ENCODE measurements at regions not wholly inside any gene's neighbourhood (a gene's known extent, or its start where the extent isn't known, plus 50 kb on each side); places are given as distances from the start of the nearest gene placed in this dataset.

DNA sequence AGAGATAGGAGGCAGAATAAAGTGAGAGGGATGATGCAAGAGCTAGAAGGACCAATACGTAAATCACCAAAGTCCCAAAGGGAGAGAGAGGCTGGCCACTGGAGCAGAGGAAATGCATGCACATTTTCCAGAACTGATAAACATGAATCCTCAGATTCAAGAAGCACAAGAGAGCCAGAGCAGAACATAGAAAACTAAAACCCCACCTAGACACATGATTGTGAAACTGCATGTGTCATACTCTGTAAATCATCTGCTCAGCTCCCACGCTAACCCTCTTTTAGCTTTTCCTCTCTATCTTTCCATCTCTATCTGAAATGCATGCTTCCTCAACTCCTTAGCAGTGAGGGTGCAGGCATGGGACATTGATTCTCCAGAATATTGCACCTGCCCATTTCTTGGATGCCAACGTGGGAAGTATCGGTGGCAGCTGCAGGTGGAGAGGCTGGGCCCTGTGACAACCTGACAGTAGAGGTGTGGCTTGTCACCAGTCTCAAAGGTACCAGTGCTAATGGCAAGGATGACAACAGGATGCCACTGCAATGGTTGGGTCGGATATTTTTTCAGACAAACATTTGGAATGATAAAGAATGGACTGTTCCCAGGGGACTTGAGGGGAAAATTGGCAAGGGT, 89.3 kb upstream of the OTOS start:
- TF ChIP-seq, protein P1, sequence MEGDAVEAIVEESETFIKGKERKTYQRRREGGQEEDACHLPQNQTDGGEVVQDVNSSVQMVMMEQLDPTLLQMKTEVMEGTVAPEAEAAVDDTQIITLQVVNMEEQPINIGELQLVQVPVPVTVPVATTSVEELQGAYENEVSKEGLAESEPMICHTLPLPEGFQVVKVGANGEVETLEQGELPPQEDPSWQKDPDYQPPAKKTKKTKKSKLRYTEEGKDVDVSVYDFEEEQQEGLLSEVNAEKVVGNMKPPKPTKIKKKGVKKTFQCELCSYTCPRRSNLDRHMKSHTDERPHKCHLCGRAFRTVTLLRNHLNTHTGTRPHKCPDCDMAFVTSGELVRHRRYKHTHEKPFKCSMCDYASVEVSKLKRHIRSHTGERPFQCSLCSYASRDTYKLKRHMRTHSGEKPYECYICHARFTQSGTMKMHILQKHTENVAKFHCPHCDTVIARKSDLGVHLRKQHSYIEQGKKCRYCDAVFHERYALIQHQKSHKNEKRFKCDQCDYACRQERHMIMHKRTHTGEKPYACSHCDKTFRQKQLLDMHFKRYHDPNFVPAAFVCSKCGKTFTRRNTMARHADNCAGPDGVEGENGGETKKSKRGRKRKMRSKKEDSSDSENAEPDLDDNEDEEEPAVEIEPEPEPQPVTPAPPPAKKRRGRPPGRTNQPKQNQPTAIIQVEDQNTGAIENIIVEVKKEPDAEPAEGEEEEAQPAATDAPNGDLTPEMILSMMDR (IDR thresholded peaks at IDR 0.05): no peak
- TF ChIP-seq POLR2A (IDR thresholded peaks at IDR 0.05): no peak

Data from right lobe of liver (tissue), 4 donors.